ENCODE measurements at regions not wholly inside any gene's neighbourhood (a gene's known extent, or its start where the extent isn't known, plus 50 kb on each side); places are given as distances from the start of the nearest gene placed in this dataset.

GRCh38 chr1:34518146-34518699, 236.6 kb upstream of the GJB5 start:
- TF ChIP-seq CTCF (IDR thresholded peaks at IDR 0.05): no peak
- no peak for TF ChIP-seq POLR2A (IDR thresholded peaks at IDR 0.05)

All from lower leg skin (tissue), 3 donors.